Dermis blood vessel endothelial cell (primary cell): ENCODE measurements at regions not wholly inside any gene's neighbourhood (a gene's known extent, or its start where the extent isn't known, plus 50 kb on each side); places are given as distances from the start of the nearest gene placed in this dataset.
"Not testable (repeated sequence)": the region's sequence is repeated elsewhere in the genome, so short reads cannot be mapped to it uniquely, and the experiment has no call there.

Experiments used
- DNase-seq: peaks from one replicate; pipeline ENCODE4 v3.0.0; 2010

DNA sequence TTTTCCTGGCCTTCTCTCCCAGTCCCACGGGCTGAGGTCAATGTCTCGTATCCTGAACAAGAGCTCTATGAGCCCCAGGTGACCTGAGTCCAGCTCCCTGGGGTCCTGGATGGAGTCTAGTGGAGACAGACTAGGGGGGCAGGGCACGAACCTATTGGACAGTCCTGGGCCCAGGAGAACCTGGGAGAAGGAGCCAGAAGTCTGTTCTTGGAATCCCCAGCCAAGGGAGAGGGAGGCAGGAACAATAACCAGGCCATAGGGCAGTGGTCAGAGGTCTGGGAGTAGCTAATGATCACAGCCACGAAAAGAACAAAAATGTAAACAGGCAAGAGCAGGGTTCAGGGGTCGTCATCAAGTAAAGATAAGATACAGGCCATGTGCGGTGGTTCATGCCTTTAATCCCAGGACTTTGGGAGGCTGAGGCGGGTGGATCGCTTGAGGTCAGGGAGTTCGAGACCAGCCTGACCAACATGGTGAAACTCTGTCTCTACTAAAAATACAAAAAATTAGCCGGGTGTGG is 60.8 kb downstream of the COPRS start:
- no peak for DNase-seq

DNA sequence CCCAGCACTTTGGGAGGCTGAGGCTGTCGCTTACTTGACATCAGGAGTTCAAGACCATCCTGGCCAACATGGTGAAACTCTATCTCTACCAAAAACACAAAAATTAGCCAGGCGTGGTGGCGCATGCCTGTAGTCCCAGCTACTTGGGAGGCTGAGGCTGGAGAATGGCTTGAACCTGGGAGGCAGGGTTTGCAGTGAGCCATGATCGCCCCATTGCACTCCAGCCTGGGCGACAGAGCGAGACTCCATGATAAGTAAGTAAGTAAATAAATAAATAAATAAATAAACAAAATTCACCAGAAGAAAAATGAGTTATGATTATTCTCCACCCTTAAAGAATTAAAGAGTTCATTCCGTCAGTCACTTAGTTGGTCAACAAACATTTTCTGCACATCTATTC is 63.1 kb downstream of the COPRS start:
- not testable (repeated sequence) for DNase-seq

DNA sequence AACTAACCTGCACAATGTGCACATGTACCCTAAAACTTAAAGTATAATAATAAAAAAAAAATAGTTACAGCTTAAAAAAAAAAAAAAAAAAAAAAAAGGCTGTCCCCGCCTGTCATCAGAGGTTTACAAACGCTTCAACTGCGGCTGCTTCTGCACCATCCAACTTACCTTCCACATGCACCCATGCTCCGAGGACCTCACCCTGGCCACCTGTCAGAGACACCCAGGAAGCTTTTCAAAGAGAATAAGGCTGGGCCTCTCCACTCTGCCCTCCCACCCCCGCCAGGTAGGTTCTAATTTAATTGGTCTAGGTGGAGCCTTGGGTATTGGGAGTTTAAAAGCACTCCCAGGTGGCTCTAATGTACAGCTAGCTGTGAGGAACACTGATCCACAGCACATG is 64.9 kb downstream of the COPRS start:
- no peak for DNase-seq

DNA sequence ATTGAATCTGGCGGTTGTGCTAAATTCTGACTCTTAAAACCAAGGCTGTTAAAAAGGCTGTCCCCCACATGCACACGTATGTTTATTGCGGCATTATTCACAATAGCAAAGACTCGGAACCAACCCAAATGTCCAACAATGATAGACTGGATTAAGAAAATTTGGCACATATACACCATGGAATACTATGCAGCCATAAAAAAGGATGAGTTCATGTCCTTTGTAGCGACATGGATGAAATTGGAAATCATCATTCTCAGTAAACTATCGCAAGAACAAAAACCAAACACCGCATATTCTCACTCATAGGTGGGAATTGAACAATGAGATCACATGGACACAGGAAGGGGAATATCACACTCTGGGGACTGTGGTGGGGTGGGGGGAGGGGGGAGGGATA is 65.4 kb downstream of the COPRS start:
- DNase-seq, result not testable (repeated sequence)

DNA sequence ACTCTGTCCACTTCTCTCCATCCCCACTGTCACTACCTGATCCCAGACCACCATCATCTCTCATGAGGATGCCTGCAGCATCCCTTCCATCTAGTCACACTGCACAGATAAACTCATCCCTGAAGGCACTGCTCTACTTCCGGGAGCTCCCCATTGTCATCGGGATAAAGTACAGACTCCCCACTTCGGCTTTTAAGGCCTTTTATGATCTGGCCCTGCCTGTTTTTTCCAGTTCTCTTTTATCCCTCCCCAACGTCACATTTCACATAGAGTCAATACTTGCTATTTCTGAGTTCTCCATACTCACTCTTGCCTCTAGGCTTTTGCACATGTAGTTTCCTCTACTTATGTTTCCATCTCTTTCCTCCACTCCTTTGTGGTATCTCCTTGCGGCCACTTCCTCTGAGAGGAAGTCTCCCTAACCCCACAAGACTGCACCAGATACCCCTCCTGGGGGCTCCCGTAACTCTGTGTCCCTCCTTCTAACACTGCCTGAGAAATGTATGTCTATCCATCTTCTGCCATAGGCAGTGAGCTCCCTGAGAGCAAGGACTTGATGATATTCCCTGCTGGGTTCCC is 66.9 kb downstream of the COPRS start:
- no peak for DNase-seq

DNA sequence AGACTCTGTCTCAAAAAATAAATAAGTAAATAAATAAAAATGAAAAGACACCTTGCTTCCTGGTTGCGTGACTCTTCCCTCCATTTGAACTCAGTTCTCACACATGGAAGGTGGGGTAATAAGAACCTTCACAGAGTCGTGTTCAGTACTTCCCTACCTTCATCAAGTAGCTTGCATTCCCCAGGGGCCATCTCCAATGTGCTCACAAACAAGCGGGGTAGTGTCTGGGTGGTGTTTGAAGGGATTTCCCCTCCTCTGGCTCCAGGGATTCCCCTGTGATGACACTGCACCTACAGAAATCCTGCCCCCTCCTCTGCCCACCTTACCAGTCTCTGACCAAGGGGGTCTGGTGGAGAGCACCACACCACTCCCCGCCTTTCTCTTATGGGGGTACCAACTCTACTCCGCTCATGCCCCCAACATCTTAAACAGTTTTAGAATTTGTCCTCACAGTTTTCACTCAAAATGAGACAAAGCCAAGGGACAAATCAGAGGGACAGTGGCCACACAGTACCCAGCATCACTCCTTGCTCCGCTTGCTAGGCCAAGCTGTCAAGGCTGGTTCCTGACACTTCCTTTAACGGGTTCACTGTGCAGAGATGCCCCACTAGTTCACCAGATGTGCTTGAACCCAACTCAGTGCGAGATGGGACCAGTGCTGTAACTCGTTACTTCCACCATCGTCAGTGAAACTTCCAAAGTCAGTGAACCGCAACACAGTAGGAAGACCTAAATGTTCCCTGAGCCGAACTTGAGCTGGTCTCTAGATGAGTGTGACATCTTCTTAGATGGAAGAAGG is 69.1 kb downstream of the COPRS start:
- DNase-seq, result no peak

DNA sequence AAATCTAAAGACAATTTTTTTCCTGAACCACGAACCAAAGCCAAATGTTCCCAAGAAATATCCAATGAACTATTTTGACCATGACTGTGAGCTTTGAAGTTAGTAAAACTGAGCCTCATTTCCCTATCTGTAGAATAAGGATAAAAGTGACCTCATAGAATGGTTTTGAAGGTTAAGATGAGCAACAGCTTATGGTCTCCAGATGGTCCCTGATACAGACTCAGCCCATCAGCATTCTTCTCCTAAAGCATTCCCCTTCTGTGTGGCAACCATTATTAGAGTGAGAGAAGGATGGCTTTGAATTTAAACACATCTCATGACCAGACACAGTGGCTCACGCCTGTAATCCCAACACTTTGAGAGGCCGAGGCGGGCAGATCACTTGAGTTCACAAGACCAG is 70.1 kb downstream of the COPRS start:
- DNase-seq, result no peak

DNA sequence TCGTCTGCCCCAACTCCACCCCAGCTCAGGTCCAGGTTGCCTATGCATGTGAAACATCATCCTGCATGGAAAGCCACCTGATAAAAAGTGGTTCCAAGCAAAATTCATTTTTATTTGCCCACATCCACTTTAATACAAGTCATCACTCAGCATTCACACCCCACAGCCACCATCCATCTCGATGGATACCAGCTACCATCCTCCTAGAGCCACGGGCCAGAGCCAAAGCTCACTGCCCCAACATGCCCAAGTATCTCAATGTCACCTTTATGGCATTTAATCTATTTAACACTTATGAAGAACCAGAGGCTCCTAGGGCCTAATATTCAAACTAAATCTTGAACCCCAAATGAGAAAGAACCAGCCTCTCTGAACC is 70.5 kb downstream of the COPRS start:
- DNase-seq, result no peak

DNA sequence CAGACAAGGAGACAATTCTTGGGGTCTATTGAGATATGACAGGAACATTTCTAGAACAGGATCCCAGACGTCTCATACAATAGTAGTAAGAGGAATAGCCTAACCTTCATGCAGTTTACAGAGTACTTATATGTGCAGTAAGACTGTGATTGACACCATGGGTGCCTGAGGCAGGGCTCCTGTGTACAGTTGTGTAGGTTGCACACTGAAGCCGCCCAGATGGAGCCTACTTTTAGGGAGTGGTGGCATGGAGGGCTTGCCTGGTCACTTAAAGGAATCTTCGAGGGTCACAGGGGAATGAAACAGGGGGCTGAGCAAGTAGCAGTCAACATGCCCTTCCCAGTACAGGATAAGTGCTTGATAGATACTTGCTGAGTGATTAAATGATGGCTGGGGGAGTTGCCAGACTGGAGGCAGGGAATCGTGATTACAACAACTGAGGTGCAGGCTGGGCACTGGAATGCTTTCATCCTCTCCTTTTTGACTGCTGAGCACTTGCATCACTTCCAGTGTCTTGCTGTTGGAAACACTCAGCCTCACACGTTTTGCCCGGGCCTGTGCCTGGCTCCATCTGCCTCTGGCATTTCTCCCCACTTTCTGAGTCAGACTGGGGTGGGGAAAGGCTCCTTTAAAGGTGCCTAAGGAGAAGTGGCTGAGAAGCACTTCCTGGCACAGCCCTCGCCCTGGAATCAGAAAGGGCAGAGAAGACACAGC is 71.0 kb downstream of the COPRS start:
- peak; percentile 6 for DNase-seq

DNA sequence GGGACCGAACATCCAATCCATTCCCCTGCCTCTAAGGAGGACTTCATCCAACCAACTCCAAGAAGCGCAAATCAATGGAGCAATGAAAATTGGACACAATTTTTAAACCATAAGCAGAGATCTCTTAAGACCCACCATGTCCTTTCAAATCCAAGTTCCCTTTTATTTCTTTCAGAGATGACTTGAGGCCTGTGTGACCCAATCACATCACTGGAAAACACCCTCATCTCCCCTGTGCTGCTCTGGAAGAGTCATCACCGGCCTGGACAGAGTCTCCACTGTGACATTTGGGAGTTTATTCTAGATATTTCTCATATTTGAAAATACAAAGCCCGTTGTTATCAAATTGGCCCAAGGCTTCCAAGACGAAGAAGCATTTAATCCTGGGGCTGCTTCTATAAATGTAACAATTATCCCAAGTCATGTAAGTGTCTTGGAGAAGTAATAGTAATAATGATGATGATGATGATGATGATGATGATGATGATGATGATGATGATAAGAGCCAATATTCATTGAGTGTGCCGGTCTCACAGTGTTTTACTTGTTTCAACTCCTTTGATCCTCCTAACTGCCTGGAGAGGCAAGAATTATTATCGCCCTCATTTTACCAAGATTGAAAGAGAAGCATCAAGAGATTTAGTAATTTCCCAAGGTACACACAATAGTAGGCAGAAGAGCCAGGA is 72.1 kb downstream of the COPRS start:
- no peak for DNase-seq

DNA sequence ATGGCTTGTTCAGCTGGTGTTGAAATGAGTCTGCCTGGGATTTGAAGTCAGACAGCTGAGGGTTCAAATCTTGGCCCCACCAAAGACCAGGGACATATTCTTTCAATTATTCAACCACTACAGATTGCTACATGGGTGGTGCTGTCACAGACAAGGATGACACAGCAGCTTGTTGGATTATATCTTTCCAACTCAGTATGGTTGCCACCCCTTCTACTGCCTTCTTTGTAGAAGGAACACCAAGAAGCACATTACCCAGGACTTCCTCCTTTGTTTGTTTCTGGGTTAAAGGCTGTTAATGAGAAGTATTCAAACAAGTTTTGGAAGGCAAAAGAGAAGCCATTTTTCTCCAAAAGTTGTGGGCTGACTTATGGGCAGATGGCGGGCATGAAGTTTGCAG is 78.6 kb downstream of the COPRS start:
- DNase-seq, result no peak

DNA sequence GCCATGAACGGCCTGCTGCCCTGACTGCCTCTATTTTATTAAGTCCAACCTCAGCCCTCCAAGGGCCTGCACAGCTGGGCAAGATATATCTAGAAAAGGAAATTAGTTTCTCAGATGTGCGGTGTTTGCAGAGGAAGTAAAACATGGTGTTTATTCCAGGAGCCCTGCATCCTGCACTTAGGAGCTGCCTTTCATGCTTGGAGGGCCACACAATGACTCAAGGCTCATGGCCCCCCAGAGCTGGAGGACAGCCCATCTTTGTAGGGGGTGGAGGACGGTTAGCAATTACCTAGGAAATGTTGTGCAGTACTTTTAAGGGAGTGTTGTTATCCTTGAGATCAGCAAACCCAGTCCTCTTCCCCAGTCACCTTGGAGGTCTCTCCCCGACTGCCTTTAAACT is 80.5 kb downstream of the COPRS start:
- DNase-seq, result peak; percentile 22

DNA sequence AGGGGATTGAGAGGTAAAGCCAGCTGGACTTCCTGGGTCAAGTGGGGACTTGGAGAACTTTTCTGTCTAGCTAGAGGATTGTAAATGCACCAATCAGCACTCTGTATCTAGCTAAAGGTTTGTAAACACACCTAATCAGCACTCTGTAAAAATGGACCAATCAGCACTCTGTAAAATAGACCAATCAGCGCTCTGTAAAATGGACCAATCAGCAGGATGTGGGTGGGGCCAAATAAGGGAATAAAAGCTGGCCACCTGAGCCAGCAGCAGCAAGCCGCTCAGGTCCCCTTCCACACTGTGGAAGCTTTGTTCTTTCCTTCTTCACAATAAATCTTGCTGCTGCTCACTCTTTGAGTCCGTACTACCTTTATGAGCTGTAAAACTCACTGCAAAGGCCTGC is 87.7 kb downstream of the COPRS start:
- not testable (repeated sequence) for DNase-seq

DNA sequence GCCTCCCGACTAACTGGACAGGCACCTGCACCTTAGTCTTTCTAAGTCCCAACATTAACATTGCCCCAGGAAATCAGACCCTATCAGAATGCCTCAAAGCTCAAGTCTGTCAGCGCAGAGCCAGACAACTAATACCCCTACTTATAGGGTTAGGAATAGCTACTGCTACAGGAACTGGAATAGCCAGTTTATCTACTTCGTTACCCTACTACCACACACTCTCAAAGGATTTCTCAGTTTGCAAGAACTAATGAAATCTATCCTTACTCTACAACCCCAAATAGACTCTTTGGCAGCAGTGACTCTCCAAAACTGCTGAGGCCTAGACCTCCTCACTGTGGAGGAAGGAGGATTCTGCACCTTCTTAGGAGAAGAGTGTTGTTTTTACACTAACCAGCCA is 88.5 kb downstream of the COPRS start:
- not testable (repeated sequence) for DNase-seq

DNA sequence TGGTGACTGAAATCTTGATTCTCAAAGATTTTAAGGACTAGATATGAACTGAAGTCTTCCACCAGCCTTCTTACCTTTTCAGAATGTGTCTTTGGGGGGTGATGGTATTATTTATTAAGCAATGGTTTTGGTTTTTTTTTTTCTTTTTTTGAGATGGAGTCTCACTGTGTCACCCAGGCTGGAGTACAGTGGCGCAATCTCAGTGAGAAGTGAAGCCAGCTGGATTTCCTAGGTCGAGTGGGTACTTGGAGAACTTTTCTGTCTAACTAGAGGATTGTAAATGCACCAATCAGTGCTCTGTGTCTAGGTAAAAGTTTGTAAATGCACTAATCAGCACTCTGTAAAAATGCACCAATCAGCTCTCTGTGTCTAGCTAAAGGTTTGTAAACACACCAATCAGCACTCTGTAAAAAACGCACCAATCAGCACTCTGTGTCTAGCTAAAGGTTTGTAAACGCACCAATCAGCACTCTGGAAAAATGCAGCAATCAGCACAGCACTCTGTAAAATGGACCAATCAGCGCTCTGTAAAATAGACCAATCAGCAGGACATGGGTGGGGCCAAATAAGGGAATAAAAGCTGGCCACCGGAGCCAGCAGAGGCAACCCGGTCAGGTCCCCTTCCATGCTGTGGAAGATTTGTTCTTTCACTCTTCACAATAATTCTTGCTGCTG is 97.1 kb downstream of the COPRS start:
- not testable (repeated sequence) for DNase-seq

DNA sequence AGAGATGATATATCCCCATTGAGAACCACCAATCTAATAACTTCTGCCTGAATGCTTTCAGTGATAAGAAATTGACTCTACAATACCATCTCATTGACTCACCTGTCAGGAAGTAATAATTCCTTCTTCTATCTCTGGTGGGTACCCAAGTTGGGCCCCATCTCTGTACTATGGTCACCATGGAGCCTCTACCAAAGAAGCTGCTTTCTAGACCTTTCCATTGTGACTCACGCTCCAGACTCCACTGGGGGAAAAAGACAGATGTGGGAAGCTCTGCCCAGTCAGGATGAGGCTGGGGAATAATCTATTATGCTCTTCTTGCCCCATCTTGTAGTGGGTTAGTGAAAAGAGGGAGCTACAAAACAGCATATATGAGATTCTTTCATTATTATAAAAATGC is 100.4 kb downstream of the COPRS start:
- no peak for DNase-seq

DNA sequence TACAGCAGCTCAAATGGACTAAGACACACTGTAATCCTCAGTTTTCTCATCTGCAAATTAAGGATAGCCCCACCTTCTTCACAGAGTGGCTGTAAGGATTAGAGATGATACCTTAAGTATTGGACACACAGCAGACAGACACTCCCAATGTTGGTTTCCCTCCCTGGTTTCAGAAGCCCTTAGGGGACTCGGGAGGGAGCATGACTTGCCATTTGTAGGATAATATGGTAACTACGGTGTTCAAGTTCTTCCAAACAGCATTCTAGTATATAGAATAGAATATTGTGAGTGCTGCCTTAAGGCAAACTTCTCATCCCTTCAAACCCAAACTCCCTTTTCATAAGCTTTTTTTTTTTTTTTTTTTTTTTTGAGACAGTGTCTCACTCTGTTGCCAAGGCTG is 101.9 kb downstream of the COPRS start:
- no peak for DNase-seq

DNA sequence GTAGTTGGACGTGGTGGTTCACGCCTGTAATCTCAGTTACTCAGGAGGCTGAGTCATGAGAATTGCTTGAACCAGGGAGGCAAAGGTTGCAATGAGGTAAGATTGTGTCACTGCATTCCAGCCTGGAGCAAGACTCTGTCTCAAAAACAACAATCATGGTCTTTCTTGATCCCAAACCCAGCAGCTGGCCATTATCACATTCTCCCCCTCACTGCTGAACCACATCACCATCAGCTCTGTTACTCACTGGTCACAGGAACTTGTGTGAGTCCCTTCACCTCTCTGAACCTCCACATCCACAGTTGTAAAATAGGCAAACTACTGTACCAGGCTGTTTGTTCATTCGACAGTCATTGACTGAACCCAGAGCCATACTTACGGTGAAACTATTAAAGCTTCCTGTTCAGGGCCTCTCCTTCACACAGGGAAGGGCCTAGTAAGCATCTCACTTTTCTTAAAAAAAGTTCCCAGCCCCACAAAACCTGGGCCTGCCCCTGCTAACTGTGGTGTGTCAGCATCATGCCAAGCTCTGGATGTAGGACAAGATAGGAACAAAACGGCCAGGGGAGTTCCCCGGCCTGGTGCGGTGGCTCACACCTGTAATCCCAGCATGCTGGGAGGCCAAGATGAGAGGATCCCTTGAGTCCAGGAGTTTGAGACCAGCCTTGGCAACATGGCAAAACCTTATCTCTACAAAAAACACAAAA is 104.7 kb downstream of the COPRS start:
- peak; percentile 59 for DNase-seq

DNA sequence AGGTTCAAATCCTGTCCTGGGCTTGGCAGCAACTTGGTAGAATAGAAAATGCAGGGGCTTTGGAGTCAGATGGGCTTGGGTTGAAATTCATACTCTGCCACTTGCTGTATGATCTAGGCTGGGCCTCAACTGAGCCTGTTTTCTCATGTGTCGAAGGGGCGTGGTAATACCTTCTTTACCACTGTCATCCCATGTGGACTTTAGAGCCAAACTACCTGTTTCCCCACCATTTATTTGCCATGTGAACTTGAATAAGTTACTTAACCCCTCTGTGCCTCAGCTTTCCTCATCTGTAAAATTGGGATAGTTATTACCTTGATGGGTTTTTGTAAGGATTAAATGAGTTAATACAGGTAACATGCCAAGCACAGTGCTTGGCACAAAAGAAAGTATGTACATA is 106.0 kb downstream of the COPRS start:
- no peak for DNase-seq

DNA sequence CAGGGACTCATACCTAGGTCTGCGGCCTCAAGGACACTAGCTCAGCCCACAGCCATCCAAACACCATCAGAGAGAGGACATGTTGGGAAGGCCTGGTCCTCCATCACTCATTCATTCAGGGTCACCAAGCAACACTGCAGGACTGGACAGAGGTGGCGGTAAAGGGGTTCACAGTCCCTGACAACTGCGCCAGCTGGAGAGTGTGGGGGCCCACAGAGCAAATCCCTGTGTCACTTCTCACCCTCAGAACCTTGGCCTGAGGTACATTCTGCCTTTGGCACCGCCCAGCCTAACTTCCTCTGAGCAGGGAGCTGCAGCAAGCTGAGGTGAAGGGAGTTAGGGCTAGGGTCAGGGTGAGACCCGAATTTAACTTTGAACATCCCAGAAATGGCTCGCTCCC is 106.5 kb downstream of the COPRS start:
- no peak for DNase-seq

DNA sequence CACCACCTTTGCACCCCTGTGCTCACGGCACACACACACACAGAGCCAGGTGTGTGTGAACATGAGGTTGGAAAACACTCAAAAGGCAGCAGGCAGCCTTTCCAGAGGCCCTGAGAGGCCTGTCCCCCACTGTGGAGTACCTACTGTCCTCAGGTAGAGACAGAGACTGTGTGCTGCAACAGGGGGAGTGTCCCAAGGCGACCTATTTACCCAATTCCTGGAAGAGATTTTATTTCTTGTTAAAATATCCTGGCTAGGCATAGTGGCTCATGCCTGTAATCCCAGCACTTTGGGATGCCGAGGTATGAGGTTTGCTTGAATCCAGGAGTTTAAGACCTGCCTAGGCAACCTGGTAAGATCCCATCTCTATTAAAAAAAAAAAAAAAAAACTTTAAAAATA is 108.5 kb downstream of the COPRS start:
- no peak for DNase-seq

DNA sequence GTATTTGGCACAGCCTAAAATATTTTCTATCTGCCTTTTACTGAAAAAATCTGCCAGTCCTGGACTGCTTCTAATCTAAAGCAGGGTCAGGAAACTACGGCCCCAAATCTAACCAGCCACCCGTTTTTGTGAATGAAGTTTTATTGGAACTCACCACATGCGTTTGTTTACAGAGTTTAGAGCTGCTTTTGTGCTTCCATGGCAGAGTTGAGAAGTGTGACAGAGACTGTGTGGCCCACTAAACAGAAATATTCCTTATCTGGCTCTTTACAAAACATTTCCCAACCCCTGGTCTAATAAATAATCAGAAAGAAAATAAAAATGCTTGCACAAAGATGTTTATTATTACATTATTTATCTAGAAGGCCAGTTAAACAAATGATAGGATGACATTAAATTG is 110.2 kb downstream of the COPRS start:
- no peak for DNase-seq
